HG02678 (cell line): ENCODE measurements at regions not wholly inside any gene's neighbourhood (a gene's known extent, or its start where the extent isn't known, plus 50 kb on each side); places are given as distances from the start of the nearest gene placed in this dataset.

ENCODE experiments used
- ATAC-seq: cut with Tn5 transposase; IDR thresholded peaks from one replicate; pipeline ENCODE4 v1.9.1; 2021; ENCODE audit warnings: mild to moderate bottlenecking, moderate library complexity; ENCODE audit not compliant: unreplicated experiment

- no peak for ATAC-seq
These were observed 115.3 kb upstream of the CPSF6 start for GRCh38 chr12:69123919-69124638.

GRCh38 chr12:69129017-69129416, 110.4 kb upstream of the CPSF6 start:
- no peak for ATAC-seq

GRCh38 chr12:69129564-69129963, 109.8 kb upstream of the CPSF6 start:
- no peak for ATAC-seq

- ATAC-seq, result no peak
These were observed 109.3 kb upstream of the CPSF6 start for GRCh38 chr12:69130064-69130463.

GRCh38 chr12:69131077-69131476, 108.3 kb upstream of the CPSF6 start:
- ATAC-seq, result no peak

- ATAC-seq, result no peak
These were observed 102.3 kb upstream of the CPSF6 start for GRCh38 chr12:69136931-69137613.

DNA sequence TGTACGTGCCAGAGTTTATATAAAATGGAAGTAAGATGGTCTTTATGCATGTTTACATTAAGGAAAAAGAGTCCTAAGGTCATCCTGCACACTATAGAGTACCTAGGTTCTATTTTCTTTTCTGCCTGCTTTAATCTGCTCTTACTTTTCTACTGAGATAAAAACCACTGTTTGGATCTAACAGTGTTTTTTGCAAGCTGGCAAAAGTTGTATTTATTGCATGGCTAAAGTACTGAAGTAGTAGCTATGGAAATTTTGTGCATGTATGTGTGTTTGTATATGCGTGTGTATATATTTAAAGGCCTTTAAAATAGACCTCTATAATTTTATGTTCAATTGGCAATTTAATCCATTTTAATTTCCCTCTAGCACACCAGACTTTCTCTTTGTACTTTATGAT, 98.3 kb upstream of the CPSF6 start:
- ATAC-seq, result no peak

- ATAC-seq, result no peak
These were observed 90.1 kb upstream of the CPSF6 start for GRCh38 chr12:69149270-69149669.

DNA sequence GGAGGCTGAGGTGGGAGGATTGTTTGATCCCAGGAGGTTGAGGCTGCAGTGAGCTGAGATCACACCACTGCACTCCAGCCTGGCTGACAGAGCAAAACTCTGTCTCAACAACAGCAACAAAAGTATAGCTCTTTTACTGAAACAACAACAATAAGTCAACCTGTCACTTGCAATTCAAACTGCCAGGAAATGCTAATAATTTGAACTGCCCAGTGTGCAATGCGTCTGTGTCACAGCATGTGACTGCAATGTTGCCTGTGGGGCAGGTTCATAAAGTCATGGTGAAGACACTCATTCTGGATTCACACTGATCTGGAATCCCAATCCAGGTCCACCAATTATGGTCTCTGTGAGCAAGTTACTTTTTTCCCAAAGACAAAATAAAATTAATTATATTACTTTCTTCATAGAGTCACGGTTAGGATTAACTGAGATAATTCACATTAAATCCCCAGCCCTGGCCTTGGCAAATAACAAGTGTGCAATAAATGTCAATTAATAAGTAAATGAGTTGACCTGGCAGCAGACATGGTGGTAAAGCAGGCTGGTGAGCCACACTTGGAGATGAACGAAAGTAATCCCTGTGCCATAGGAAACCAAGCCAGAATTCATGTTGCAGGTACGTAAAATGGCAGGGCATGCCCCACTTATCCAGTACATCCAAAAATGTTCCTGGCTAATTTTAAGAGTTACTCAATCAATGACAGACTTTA, 89.1 kb upstream of the CPSF6 start:
- no peak for ATAC-seq

DNA sequence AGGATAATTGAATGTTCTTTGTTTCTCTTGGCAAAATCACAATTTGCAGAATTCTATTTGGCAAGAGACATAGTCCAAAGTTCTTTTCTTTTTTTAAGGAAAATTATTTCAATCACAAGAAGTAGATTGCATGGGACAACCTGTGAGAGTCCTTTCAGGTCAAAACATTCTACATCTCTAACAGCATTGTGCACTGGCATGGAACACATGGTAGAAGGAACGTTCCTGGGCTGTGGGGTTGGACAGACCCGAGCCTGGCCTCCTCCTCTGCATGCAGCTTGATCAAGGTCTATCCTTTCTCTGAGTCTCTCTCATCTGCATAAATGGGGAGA, 88.6 kb upstream of the CPSF6 start:
- ATAC-seq, result no peak

GRCh38 chr12:69151254-69151764, 88.1 kb upstream of the CPSF6 start:
- ATAC-seq, result no peak

DNA sequence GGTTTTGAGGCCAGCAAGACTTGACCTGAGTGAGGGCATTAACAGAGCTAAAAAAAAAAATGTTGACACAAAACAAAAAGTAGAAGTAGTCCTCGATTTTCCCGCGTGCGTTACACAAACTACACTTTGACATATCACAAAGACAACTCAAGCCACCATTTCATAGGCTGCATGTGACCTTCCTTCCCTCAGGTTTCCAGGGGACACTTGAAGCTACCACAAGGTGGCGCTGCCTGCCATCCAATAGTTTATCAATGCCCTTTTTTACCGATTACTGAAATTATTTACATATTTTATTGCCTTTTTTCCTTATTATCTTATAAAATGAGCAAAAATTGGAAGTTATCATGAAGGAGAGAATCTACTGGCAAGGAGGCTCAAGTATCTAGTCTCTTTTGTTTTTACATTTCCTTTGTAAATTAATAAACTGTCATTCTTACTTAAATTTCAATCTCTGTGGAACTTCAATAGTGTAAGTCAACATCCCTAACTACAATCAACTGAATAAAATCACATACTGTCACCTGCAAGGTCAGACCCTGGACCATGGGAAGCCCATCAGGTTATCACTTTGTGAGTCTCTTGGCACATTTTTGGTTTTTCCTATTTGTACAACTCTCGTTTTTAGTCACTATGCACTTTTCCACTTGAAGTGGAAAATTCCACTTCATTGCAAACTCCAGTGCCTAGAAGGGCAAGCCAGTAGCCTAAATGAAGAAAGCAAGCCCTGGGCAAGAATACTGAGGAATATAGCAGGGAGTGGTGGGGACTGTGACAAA, 84.6 kb upstream of the CPSF6 start:
- ATAC-seq, result peak; percentile 41

DNA sequence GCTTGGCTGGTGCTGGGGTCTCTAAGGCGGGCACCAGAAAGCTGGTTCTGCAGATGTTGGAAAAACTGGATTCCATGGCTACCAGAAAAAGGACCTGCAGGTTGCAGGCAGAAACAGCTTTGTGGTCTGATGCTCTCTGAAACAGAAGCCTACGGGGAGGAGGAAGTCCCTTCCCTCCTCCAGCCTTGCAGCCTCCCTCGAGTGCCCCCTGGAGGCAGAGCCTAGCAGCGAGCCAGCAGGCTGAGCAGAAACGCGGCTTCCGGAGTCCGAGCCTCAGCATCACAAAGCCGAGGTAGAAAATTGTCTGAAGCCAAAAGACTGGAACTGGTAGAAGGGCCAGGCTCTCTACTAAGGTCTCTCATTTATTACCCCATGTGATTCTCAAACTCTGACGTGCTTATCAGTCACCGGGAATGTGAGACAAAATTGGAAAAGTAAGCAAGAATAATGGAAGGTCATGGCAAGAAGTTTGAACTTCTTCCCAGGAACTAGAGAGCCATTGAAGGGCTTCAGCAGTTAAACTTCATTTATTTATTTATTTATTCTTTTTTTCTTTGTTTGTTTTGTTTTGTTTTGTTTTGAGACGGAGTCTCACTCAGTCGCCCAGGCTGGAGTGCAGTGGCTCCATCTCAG, 82.2 kb upstream of the CPSF6 start:
- ATAC-seq, result peak; percentile 97

GRCh38 chr12:69161829-69162228, 77.5 kb upstream of the CPSF6 start:
- peak; percentile 52 for ATAC-seq

DNA sequence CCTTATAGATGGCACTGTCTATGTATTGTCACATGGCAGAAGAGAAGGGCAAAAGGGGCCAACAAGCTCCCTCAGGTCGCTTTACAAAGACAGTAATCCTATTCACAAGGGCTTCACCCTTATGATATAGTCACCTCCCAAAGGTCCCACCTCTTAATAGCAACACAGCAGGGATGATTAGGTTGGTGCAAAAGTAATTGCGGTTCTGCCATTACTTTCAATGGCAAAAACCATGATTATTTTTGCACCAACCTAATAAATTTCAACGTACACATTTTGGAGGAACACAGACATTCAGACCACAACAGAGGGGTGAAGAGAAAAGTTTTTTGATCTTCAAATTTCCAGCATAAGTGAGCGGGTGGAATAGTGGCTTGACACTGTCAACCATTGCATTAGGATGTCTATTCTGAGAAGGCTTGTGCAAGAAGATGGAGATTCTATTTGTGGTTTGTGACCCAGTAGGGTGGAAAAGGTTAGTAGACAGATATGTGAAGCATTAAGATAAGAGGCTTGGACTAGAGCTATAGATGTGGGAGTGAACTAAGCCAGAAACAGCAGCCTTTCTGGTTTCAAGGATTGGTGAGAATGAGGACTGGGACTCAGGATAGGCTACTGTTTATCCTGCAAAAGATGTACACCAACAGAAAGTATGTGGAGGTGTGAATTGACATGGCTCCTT, 75.5 kb upstream of the CPSF6 start:
- ATAC-seq, result no peak

DNA sequence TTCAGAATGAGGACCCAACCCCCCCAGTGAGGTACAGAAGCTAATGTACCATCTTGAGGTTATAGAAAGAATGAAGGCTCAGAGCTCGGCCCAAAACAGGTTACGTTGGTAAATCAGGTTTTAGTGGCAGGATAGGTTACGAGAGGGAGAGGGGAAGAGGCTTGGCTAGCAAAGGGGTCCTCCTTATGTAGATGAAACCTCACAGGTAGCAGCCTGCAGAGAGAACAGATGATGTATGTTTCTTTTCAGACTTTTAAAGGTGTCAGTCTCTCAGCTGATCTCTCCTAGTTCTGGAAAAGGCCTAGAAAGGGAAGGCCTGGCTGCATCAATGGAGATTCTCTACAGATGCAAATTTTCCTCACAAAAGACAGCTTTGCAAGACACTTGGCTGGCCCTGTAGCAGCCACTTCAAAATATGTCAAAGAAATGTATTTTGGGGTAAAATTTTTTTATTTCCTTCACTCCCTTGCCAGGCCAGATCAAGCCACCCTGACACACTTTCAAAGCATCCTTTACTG, 71.7 kb upstream of the CPSF6 start:
- ATAC-seq, result no peak

DNA sequence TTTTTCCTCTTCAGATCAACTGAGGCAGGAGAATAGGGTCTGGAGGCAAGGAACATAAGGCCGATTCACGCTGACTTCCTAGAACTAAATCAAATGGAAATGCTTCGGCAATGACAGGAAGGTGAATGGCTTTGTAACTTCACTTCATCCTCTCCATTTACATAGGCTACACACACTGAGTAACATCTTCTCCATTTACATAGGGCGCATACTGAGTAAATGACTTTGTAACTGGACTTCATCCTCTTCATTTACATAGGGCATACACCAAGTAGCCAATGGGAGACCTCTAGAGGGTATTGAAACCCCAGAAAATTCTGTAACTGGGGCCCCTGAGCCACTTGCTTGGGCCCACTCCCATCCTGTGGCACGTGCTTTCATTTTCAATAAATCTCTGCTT, 71.0 kb upstream of the CPSF6 start:
- ATAC-seq, result no peak

DNA sequence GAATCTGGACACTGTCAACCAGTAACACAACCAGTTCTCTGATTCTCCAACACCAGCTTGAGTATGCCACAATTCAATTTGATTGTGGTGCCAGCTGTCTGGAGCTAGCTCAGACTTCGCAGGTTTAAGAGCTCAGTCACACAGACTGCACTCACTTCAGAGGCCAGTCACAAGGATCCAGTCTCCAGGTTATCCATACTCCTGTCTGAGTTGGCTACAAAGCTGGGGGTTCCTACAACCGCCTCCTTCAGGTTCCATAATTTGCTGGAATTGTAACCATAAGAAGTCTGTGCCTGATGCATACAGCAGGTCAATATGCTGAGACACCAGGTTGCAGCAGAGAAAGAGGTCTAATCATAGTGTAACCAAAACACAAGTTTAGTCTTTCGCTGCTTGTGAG, 70.5 kb upstream of the CPSF6 start:
- no peak for ATAC-seq

- ATAC-seq, result no peak
These were observed 69.1 kb upstream of the CPSF6 start for GRCh38 chr12:69170293-69170692.

GRCh38 chr12:69171881-69172280, 67.5 kb upstream of the CPSF6 start:
- no peak for ATAC-seq
